ENCODE measurements at regions not wholly inside any gene's neighbourhood (a gene's known extent, or its start where the extent isn't known, plus 50 kb on each side); places are given as distances from the start of the nearest gene placed in this dataset.

DNA sequence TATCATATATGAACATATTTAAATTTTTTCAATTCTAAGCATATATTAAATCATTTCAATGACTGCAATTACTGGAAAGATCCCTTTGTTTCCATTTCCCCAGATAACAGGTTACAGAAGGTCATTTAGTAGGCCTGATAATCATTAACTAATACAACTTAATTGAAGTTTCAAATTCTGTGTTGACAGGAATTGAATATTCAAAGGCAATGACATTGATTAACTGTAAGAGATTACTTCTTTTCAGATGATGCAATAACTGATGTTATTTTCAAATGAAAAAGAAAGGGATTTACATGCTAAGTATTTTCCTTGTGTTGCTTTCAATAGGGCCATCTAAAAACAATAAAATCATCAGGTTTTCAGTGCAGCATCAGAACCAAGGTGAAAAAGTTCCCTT lies 81.1 kb upstream of the ENPEP start:
- TF ChIP-seq, protein P1, sequence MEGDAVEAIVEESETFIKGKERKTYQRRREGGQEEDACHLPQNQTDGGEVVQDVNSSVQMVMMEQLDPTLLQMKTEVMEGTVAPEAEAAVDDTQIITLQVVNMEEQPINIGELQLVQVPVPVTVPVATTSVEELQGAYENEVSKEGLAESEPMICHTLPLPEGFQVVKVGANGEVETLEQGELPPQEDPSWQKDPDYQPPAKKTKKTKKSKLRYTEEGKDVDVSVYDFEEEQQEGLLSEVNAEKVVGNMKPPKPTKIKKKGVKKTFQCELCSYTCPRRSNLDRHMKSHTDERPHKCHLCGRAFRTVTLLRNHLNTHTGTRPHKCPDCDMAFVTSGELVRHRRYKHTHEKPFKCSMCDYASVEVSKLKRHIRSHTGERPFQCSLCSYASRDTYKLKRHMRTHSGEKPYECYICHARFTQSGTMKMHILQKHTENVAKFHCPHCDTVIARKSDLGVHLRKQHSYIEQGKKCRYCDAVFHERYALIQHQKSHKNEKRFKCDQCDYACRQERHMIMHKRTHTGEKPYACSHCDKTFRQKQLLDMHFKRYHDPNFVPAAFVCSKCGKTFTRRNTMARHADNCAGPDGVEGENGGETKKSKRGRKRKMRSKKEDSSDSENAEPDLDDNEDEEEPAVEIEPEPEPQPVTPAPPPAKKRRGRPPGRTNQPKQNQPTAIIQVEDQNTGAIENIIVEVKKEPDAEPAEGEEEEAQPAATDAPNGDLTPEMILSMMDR (conservative IDR thresholded peaks at IDR 0.05): no peak
- TF ChIP-seq EZH2 (IDR thresholded peaks at IDR 0.05; ENCODE audit: low read depth): no peak
